ENCODE measurements at regions not wholly inside any gene's neighbourhood (a gene's known extent, or its start where the extent isn't known, plus 50 kb on each side); places are given as distances from the start of the nearest gene placed in this dataset.

DNA sequence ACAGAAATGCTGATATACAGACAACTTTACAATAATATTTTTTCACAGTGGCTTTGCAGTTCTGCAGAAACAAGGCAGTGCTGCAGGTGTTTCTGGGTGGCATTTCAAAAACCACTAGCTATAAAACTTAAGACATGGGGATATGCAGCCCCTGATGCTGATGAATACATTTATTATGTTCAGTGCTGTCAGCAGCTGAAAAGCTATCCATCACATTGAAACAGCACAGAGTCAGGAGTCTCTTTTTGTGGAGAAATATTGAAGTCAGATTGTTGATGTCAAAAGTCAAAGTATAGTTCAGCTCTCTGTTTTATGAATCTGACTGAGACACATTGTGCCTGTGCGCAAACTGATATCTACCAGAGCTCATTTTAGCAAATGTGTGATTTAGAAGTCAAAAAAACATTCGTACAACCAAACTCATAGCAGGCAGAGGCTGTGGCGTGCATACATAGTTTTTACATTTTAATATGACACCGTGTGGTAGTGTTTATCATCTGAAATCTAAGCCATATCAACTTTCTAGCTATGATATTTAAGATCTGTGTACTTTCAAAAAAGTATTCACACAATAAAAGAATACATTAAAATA lies 467.6 kb downstream of the PRKD1 start:
- no peak for DNase-seq (ENCODE audit: low read depth)

DNA sequence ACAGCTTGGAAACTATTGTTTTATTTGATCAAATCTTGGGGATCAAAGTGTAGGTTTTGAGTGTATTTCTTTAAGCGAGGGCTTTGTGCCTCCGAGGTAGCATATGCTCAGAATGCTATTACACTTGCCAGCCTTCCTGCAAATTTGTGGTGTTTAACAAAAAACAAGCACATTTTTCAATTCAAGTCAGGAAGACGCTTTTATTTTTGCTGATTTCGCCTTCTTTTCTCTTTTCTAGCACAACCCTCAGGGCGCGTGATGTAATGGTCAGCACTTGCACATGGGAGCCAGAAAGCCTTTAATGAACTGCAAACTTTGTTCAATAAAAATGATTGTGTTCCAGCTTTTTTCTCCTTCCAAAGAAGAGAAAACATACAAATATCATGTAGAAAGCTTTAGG lies 466.5 kb downstream of the PRKD1 start:
- DNase-seq (ENCODE audit: low read depth), result no peak

DNA sequence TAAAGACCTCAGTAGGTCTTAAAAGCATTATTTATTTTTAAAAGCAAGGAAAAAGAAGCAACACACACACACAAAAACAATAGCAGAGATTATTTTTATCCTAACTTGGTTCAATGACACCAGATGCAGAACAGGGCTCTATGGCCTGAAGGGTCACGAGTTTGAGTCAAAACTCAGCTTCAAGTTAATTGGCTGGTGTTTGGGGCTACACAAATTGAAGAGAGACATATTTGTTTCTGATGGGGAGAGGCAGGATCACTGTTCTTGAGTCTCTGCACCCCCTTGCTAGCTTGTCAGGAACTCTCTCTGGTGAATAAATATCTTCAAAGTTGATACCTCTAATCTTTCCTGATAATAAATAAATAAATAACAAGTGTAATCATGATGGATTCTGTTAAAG lies 466.1 kb downstream of the PRKD1 start:
- DNase-seq (ENCODE audit: low read depth), result no peak

DNA sequence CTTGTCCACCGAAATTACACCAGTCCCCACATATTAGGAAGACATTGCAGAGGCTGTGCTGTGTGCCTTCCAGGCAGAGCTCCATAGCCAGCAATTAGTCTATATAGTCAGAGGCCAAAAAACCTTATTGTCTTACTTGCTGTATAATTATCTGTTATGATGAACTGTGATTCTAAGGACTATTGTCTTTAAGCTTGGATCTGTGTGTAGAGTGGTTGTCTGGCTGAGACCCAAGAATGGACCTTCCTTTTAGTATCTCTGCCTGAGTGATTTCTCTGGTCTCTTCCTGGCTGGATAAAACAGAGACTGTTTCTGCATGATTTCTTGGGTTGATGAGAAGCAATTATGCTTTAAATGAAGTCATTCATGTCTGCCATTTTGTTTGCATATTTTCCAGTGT lies 465.3 kb downstream of the PRKD1 start:
- no peak for DNase-seq (ENCODE audit: low read depth)

DNA sequence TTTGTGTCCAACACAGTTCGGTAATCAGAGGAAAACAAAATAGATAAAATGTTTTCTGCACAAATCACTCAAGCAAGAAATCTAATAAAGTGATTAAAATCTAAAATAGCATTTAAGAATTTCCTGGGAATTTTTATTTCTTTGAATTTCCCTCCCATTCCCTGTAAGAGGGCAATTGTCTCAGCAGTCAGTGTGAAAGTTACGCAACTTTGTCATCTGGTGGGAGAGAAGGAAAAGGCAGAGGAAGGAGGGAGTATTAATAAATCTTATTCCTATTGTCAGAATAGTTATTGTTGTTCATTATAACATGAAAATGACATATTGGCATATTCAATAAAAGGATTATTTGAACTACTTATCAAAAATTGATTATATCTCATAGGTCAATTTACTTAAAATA lies 464.9 kb downstream of the PRKD1 start:
- DNase-seq (ENCODE audit: low read depth), result no peak

DNA sequence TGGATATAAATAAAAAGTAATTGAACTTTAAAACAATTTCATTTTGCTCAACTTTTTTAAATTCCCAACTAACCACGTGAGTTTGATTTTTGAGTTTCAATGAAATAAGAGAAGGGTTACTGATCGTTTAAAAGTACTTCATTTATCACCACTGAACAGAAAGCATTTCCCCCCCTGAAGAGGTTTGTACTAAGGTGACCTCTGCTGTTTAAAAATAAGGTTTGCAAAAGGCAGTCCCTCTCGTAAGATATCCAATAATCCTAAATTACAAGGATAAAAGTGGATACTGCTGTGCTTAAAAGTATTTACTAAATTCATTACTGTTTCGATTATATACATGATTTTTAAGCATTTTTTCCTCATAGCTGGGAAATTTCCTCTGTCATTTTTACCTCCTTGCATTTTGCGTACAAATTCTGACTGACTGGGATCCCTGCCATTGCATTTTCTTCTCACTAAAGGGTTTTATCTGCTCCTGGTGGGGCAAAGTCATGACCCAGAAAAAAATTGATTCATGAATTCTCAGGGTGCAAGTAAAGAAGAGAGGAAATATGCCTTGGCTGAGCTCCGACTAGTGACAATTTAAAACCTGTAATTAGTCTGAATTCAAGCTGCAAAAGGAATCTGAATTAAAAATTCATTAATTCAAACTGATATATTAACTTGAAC lies 463.8 kb downstream of the PRKD1 start:
- no peak for DNase-seq (ENCODE audit: low read depth)

DNA sequence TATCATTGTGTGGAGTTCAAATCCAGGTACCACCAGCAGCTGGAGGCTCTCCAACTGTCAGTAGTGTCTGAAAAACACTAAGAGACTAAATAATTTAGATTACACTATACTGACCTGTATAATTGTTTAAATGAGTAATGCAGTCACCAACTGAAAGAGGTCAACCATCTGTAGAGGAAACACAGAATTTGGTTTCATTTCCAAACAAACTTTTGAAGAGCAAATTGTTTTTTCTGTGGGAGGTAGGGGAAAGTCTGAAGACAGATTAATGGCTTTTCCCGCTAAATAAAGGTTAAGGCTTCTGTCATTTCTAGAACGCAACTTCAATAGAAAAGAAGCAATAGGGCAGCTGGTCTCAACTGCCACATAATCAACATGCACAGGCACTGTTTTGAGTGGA lies 462.6 kb downstream of the PRKD1 start:
- DNase-seq (ENCODE audit: low read depth), result no peak

DNA sequence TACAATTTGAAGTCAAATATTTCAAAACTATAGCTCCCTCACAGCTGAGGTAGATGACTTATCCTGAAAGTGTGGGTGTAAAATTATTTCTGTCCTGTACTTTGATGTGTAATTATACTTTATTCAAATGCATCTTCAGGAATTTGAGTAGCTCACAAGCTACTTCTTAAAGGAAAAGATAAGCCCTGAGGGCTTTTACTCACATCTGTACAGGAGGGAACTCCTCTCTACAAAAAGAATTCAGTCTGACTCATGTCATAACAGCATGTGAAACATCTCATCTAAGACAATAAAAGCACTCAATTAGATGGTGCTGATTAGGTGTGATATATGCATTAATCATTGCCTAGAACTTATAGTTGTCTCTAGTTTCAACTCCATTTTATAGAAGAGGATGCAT lies 452.0 kb downstream of the PRKD1 start:
- peak; percentile 9 for DNase-seq (ENCODE audit: low read depth)

DNA sequence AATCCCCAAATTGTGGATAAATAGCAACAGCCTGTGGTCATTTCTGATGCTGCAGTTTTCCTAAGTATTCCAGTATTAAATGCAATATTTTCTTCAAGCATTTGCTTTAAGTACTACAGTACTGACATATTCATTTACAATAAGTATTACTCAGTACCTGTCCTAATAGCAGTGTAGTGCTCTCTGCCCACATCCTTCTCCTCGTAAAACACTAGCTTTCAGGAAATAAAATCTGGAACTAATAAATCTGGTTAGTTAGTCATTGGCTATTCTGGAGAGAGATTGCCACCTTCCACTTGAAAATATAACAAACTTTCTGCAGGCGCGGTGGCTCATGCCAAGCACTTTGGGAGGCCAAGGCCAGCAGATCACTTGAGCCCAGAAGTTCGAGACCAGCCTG lies 441.5 kb downstream of the PRKD1 start:
- no peak for DNase-seq (ENCODE audit: low read depth)

DNA sequence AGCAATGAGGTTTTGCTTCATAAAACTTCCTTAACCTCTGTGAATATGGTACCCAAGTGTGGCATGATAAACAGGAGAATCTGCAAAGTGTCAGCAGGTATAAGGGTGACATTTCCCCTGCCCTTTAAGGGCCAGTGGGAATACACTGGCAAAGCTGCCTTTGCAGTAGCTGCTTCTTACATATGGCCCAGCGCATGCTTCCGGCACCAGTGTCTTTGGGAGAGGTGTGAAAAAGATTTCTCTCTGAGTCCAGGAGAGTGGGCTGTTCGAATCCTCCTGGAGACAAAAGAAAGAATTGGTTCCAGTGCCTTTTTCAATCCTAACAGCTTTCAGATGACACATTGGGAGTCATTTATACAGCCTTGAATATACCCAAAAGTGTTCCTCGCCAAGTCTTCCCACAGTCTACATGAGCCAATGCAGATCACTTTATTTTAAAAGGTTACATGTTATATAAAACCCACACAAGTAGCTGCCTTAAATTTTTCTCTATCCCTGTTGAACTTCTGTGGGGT lies 437.7 kb downstream of the PRKD1 start:
- DNase-seq (ENCODE audit: low read depth), result no peak

DNA sequence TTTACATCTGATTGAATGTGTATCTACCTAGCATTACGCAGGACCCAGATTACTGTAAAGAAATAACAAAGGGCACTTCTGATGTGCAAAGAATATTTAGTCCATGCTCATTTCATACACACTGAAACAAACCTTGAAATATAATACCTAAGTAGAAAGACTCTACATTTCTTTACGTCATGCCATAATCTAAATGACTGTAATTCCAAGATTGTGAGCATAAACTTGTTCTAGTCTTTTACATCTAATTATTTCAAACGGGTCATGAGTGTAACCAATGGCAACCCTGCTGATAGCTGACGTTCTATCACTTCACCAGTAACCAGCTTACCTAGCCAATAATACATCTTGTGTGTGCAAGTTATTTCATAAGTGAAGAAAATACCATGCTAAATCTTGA lies 433.8 kb downstream of the PRKD1 start:
- no peak for DNase-seq (ENCODE audit: low read depth)

DNA sequence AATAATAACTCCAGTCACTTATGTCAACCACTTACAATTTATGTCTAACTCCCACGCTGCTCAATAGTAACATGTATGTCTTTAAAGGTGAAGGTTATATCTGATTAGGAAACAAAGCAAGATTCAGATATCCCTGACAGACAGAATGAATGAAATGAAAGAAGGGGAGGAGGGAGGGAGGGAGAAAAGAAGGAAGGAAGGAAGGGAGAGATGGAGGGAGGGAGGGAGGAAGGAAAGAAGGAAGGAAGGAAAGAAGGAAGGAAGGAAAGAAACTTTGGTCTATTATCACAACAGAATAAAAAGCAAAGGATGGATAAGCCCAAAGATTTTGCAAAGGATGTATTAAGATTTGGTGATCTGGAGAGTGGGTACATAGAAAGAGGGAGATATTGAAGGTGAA lies 433.3 kb downstream of the PRKD1 start:
- no peak for DNase-seq (ENCODE audit: low read depth)

DNA sequence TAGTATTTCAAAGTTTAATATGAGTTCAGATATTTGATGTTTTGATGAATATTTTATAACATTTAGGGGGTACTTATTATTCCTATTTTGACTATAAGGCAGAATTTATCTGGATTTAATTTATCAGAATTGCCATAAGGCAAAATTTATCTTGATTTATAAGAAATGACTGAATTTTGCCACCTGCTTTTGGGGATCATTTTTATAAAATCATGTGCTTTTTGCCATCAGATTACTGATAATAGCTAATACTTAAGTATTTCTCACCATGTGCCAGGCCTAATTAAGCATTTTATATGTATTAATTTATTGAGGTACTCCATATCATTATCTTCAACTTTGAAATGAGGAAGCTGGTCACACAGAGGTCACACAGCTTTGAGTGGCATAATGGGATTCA lies 423.7 kb downstream of the PRKD1 start:
- no peak for DNase-seq (ENCODE audit: low read depth)

DNA sequence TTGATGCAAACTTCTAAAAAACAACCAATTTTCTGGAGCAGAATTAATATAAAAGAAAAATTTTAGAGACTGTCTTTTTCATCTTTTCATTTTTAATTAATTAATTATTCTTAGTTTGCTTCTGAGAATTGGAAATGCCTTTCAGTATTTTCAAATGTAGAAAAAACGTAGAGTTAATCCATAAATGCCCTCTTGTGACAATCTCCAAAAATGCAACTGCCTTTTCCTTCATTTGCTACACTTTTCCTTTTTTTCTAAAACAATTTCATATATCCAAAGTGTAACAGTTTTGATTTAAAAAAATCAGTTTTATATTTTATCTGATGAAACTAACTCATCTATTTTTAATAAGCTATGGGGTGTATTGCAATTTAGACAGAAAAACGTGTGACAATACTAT lies 409.3 kb downstream of the PRKD1 start:
- peak; percentile 7 for DNase-seq (ENCODE audit: low read depth)

DNA sequence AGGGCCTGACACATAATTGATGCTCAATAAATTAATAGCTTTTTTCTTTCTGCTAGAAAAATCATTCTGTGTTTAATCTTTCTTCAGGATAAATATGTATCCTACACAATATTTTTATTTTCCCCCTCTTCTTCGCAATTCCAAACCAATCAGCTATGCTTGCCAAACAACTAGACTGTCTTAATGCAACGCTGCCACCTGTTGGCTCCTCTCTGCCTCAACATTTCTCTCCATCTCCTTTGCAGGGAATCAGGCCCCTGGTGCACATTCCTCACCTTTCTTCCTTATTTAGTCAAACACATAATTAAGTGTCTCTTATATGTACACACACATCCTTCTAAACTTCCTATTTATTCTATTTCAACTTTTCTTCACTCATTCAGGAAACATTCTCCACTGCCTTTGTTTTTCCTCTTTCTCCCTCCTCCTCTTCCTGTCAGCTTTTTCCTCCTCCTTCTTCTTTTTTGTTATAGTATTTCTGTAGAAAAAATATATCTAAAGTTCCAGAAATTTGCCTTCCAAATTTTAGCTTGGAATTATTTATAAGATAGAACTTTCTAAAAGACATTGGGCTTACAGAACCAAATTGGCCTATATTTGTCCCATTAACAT lies 406.0 kb downstream of the PRKD1 start:
- peak; percentile 21 for DNase-seq (ENCODE audit: low read depth)

Data from amniotic epithelial cell (primary cell).